22Rv1 (cell line): ENCODE measurements at regions not wholly inside any gene's neighbourhood (a gene's known extent, or its start where the extent isn't known, plus 50 kb on each side); places are given as distances from the start of the nearest gene placed in this dataset.
A peak's percentile ranks its signal among the peaks of the same experiment; 100 is the strongest.

Experiments used
- H3K27ac ChIP-seq: fragments of 450-650 bp; 2 replicates; pipeline ENCODE4 v1.5.1; 2017
- ZFX ChIP-seq: fragments of 450-650 bp; IDR thresholded peaks from 2 replicates; pipeline ENCODE4 v1.6.1; 2017; ENCODE audit warnings: antibody characterized with exemption, borderline replicate concordance
- TF ChIP-seq, protein P1 (sequence below): fragments of 450-650 bp; IDR thresholded peaks from 2 replicates; pipeline ENCODE4 v1.5.1; 2017; ENCODE audit warnings: mild to moderate bottlenecking

DNA sequence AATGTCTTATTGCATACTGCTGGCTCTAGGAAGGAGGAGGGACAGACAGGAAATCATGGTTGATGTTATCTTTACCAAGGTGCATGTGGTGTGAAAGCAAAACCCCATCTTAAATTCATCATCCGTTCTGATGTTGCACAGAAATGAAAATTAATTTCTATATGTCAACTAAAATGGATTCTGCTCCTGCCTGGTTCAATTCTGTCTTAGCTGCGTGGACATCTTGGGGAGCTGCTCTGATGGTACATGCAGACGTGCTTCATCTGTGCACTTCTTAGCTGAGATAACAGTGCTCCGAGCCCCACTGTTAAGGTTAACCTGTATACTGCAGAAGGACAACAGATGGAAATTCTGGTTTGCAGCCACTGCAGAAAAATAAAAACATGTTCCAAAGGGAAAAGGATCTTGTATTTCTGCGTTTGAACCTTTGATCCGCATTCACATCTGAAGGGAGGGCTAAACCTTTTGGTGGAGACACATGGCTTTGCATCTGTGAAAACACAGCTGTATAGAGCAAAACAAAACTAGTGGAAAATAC is 155.6 kb downstream of the TM9SF2 start:
- TF ChIP-seq ZFX: no peak
- TF ChIP-seq, protein P1, sequence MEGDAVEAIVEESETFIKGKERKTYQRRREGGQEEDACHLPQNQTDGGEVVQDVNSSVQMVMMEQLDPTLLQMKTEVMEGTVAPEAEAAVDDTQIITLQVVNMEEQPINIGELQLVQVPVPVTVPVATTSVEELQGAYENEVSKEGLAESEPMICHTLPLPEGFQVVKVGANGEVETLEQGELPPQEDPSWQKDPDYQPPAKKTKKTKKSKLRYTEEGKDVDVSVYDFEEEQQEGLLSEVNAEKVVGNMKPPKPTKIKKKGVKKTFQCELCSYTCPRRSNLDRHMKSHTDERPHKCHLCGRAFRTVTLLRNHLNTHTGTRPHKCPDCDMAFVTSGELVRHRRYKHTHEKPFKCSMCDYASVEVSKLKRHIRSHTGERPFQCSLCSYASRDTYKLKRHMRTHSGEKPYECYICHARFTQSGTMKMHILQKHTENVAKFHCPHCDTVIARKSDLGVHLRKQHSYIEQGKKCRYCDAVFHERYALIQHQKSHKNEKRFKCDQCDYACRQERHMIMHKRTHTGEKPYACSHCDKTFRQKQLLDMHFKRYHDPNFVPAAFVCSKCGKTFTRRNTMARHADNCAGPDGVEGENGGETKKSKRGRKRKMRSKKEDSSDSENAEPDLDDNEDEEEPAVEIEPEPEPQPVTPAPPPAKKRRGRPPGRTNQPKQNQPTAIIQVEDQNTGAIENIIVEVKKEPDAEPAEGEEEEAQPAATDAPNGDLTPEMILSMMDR: no peak
- H3K27ac ChIP-seq: no peak overlapping the region

DNA sequence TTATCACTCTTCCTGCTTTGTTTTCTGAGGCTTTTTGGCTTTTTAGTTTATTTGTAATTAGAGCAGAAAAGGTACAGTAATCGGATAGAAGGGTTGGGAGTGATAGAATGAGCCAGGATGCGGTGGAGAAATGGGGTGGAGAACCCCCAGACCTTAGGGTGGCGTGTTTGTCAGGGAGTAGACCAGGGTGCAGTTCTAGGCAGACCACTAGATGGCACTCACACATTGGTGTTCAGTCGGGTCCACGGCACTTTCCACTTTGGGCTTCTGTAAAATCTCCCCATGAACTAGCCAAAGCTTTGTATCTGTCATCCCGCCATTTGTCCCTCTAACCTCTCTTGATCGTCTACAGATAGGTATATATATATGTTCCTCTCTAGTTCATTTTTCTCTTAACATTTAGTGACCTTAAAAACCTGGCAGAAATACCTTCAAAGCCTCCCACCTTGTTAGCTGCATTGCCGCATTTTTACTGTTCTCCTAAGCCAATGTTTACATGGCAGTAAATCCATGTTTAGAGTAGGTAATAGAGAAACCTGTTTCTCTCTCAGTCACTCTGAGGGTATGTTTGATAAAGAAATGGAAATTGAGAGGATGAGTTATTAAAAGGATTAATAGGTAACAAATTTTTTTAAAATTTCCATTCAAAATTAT is 154.9 kb downstream of the TM9SF2 start:
- no peak overlapping the region for H3K27ac ChIP-seq
- TF ChIP-seq, protein P1: peak; percentile 90
- TF ChIP-seq ZFX: no peak

DNA sequence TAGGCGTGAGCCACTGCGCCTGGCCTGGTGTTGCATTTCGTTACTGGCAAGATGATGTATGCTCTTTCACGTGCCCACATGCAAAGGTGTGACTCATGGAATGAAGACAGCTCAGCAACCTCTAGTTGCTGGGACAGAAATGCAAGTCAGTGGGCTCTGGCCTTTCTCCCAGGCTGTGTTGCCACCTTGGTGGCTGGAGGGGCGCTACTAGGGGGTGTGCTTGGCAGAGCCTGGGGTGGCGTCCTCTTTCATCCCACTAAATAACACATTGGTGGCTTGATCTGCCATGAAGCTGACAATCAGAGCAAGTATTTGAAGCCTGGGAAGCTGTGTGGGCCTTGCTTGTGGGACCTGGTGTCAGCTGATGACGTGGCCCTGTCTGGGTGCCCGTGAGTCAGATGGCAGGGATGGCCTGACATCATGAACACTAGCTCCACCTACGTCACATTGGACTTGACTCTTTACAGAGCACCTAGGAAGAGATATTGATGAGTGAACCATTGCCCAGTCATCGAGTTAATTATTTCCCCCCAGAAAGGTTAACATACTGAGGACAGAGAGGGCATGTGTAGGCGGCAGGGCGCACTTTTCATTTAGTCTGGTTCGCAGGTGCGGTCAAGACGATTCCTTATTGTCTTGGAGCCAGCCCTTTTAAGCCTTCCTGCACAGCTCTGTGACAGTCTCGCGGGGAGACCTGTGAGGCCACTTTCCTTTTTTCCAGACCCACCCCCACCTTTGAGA is 154.2 kb downstream of the TM9SF2 start:
- no peak overlapping the region for H3K27ac ChIP-seq
- TF ChIP-seq, protein P1: no peak
- TF ChIP-seq ZFX: no peak

DNA sequence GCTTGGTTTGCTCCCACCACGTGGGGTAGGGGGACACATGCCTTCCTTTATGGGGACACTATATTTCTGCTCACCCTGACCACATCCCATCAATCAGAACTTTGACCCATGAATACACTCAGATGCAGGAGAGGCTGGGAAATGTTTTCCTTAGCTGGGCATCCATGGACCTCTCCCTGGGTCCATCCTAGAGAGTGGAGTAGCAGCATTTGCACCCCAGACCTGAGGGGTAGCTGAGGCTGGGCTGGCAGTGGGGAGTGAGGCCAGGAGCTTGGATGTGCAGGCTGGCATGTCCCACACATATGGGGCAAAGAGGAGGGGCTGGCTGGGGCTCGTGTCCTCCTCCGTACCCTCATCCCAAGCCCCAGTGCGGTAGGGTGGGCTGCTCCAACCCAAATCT is 152.8 kb downstream of the TM9SF2 start:
- H3K27ac ChIP-seq: no peak overlapping the region
- TF ChIP-seq, protein P1: no peak
- TF ChIP-seq ZFX: no peak

DNA sequence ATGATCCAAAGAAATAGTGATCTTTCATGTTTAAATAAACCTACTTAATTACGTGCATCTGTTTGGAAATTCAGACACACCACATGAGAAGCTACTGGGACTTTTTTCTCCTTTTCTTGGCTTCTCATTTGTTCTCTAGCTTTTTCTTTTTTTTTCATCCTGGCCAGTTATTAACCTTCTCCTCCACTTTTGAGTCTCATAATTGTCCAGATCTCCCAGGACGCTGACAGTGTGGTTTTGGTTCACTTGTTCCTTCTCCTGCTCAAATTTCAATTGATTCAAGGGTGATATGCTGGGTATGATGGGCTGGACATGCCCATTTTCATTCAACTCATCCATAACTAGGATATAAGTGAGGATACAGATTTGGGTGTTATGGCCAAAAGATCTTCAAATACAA is 152.3 kb downstream of the TM9SF2 start:
- TF ChIP-seq, protein P1: no peak
- no peak for TF ChIP-seq ZFX
- H3K27ac ChIP-seq: no peak overlapping the region

DNA sequence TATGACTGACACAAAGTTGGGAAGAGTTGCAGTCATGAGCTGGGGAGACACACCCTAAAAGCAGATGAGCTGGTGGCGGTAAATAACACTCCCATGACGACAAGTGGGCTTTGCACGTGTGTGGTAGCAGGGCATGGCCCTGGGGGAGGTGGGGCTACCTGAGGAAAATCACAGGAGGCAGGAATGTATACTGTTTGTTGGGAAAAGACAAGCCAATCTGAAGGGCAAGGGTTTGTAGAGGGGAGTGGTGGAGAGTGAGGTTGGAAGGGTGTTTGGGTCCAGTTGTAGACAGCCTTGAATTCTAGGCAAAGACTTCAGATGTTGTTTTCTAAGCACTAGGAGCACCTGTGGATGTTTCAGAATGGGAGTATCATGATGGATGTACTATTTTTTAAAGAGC is 151.6 kb downstream of the TM9SF2 start:
- no peak overlapping the region for H3K27ac ChIP-seq
- TF ChIP-seq, protein P1: no peak
- TF ChIP-seq ZFX: no peak

DNA sequence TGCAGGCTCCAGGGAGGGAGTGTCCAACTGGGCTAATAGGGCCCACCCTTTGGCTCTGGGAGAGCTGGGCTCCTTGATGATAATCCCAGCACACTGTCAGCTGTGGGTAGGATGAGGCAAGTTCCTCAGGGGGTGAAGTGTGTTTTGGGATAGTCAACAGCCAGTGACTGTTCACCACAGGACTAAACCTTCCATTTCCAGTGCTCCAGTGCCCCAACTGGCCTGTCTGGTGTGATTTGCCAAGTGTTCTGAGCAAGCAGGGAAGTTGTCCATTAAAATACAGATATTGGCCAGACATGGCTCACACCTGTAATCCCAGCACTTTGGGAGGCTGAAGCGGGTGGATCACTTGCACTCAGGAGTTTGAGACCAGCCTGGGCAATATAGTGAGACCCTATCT is 150.9 kb downstream of the TM9SF2 start:
- H3K27ac ChIP-seq: no peak overlapping the region
- TF ChIP-seq ZFX: no peak
- TF ChIP-seq, protein P1: no peak
